Activated CD4-positive, alpha-beta memory T cell treated with anti-CD3 and anti-CD28 coated beads for 36 hours (primary cell): ENCODE measurements at regions not wholly inside any gene's neighbourhood (a gene's known extent, or its start where the extent isn't known, plus 50 kb on each side); places are given as distances from the start of the nearest gene placed in this dataset.

Source experiments
- CTCF ChIA-PET: fragments of 350-600 bp; sonication (Branson Sonifier 250); formaldehyde crosslinking; loops from one replicate; lab custom pipeline; 2021; ENCODE audit warnings: antibody characterized with exemption, inconsistent platforms; lab: Charles Lee
- POLR2A ChIA-PET: fragments of 350-600 bp; sonication (Branson Sonifier 250); formaldehyde crosslinking; loops from one replicate; lab custom pipeline; 2021; ENCODE audit warnings: antibody characterized with exemption; lab: Charles Lee
- DNase-seq: peaks from one replicate; pipeline ENCODE4 v3.0.0-alpha.2; 2020
- H3K27ac Mint-ChIP-seq: one replicate; pipeline ENCODE4 v1.8.0; 2021; ENCODE audit warnings: mixed read lengths
- H3K27me3 Mint-ChIP-seq: one replicate; pipeline ENCODE4 v1.8.0; 2021; ENCODE audit warnings: mixed read lengths
- H3K36me3 Mint-ChIP-seq: one replicate; pipeline ENCODE4 v1.8.0; 2021; ENCODE audit warnings: mixed read lengths
- H3K4me1 Mint-ChIP-seq: one replicate; pipeline ENCODE4 v1.8.0; 2021; ENCODE audit warnings: low read depth, mixed read lengths
- H3K4me3 Mint-ChIP-seq: one replicate; pipeline ENCODE4 v1.8.0; 2021; ENCODE audit warnings: mild to moderate bottlenecking, mixed read lengths
- H3K9me3 Mint-ChIP-seq: one replicate; pipeline ENCODE4 v1.8.0; 2021; ENCODE audit warnings: mixed read lengths
- intact Hi-C: fragments of 100-400 bp; cut with micrococcal nuclease; formaldehyde crosslinking; loops from one replicate; pipeline ENCODE4 v1.15.1; 2023

GRCh38 chr4:20624793-20625374 is 75.4 kb upstream of the PACRGL start:
- no peaks in the 10 kb centered on the region for H3K27me3 Mint-ChIP-seq
- ChIA-PET CTCF (no interaction called here), POLR2A (interaction anchor here (0.6 kb wide), 1 partner anchor 388 kb away, joined by 3 read pairs; no protein-coding TSS in a partner anchor)
- H3K4me3 Mint-ChIP-seq: no peak overlapping the region
- DNase-seq: no peak
- H3K27ac Mint-ChIP-seq: no peak overlapping the region
- H3K36me3 Mint-ChIP-seq: no peaks in the 10 kb centered on the region
- no peaks in the 10 kb centered on the region for H3K9me3 Mint-ChIP-seq
- intact Hi-C loops: no loop called here
- H3K4me1 Mint-ChIP-seq: peaks cover 3% of the 10 kb centered on the region

- intact Hi-C loops: no loop called here
- CTCF ChIA-PET: no interaction called here
- Mint-ChIP-seq H3K27ac (no peak overlapping the region), H3K4me3 (no peak overlapping the region), H3K4me1 (peaks cover 3% of the 10 kb centered on the region), H3K27me3 (no peaks in the 10 kb centered on the region), H3K9me3 (no peaks in the 10 kb centered on the region), H3K36me3 (no peaks in the 10 kb centered on the region)
- DNase-seq: no peak
- POLR2A ChIA-PET: interaction anchor here (0.6 kb wide), 1 partner anchor 387 kb away, joined by 3 read pairs; no protein-coding TSS in a partner anchor
Observed at GRCh38 chr4:20625426-20625825, 74.8 kb upstream of the PACRGL start.

- peaks cover 1% of the 10 kb centered on the region for H3K4me1 Mint-ChIP-seq
- CTCF ChIA-PET: no interaction called here
- POLR2A ChIA-PET: no interaction called here
- intact Hi-C loops: no loop called here
- H3K27ac Mint-ChIP-seq: no peak overlapping the region
- H3K36me3 Mint-ChIP-seq: no peaks in the 10 kb centered on the region
- no peaks in the 10 kb centered on the region for H3K9me3 Mint-ChIP-seq
- no peak for DNase-seq
- no peaks in the 10 kb centered on the region for H3K27me3 Mint-ChIP-seq
- H3K4me3 Mint-ChIP-seq: no peak overlapping the region
Observed at GRCh38 chr4:20626326-20627005, 73.8 kb upstream of the PACRGL start.

GRCh38 chr4:20627866-20628265 is 72.4 kb upstream of the PACRGL start:
- Mint-ChIP-seq H3K27ac (no peak overlapping the region), H3K4me3 (no peak overlapping the region), H3K36me3 (no peaks in the 10 kb centered on the region), H3K9me3 (no peaks in the 10 kb centered on the region), H3K4me1 (no peaks in the 10 kb centered on the region), H3K27me3 (no peaks in the 10 kb centered on the region)
- CTCF ChIA-PET: no interaction called here
- intact Hi-C loops: no loop called here
- DNase-seq: no peak
- POLR2A ChIA-PET: no interaction called here

- Mint-ChIP-seq H3K9me3 (no peaks in the 10 kb centered on the region), H3K27me3 (peaks cover 3% of the 10 kb centered on the region), H3K27ac (no peak overlapping the region), H3K4me1 (no peaks in the 10 kb centered on the region), H3K4me3 (no peak overlapping the region), H3K36me3 (no peaks in the 10 kb centered on the region)
- POLR2A ChIA-PET: no interaction called here
- no peak for DNase-seq
- intact Hi-C loops: no loop called here
- CTCF ChIA-PET: no interaction called here
Observed at GRCh38 chr4:20629186-20630106, 70.8 kb upstream of the PACRGL start.

- ChIA-PET POLR2A (no interaction called here), CTCF (no interaction called here)
- H3K36me3 Mint-ChIP-seq: no peaks in the 10 kb centered on the region
- H3K27ac Mint-ChIP-seq: no peak overlapping the region
- no peaks in the 10 kb centered on the region for H3K4me1 Mint-ChIP-seq
- H3K4me3 Mint-ChIP-seq: no peak overlapping the region
- intact Hi-C loops: no loop called here
- no peaks in the 10 kb centered on the region for H3K9me3 Mint-ChIP-seq
- peaks cover 5% of the 10 kb centered on the region for H3K27me3 Mint-ChIP-seq
- no peak for DNase-seq
Observed at GRCh38 chr4:20638825-20639224, 61.4 kb upstream of the PACRGL start.

GRCh38 chr4:20639346-20639745 is 60.9 kb upstream of the PACRGL start:
- POLR2A ChIA-PET: no interaction called here
- no peak overlapping the region for H3K27ac Mint-ChIP-seq
- CTCF ChIA-PET: interaction anchor here (1.0 kb wide), 1 partner anchor 46 kb away, joined by 3 read pairs; no protein-coding TSS in a partner anchor

GRCh38 chr4:20640989-20641388 is 59.3 kb upstream of the PACRGL start:
- no peak overlapping the region for H3K4me3 Mint-ChIP-seq
- H3K36me3 Mint-ChIP-seq: no peaks in the 10 kb centered on the region
- no peaks in the 10 kb centered on the region for H3K27me3 Mint-ChIP-seq
- DNase-seq: no peak
- POLR2A ChIA-PET: no interaction called here
- no peaks in the 10 kb centered on the region for H3K9me3 Mint-ChIP-seq
- no peaks in the 10 kb centered on the region for H3K4me1 Mint-ChIP-seq
- H3K27ac Mint-ChIP-seq: no peak overlapping the region
- CTCF ChIA-PET: no interaction called here
- intact Hi-C loops: no loop called here

More at GRCh38 chr4:20639346-20639745, 60.9 kb upstream of the PACRGL start:
- Mint-ChIP-seq H3K4me1 (no peaks in the 10 kb centered on the region), H3K27me3 (peaks cover 3% of the 10 kb centered on the region), H3K4me3 (no peak overlapping the region), H3K36me3 (no peaks in the 10 kb centered on the region), H3K9me3 (no peaks in the 10 kb centered on the region)
- no peak for DNase-seq
- intact Hi-C loops: no loop called here

GRCh38 chr4:20641976-20642375 is 58.3 kb upstream of the PACRGL start:
- ChIA-PET CTCF (no interaction called here), POLR2A (no interaction called here)
- H3K4me3 Mint-ChIP-seq: no peak overlapping the region
- intact Hi-C loops: no loop called here
- H3K9me3 Mint-ChIP-seq: no peaks in the 10 kb centered on the region
- H3K36me3 Mint-ChIP-seq: no peaks in the 10 kb centered on the region
- H3K4me1 Mint-ChIP-seq: no peaks in the 10 kb centered on the region
- no peak for DNase-seq
- no peak overlapping the region for H3K27ac Mint-ChIP-seq
- H3K27me3 Mint-ChIP-seq: no peaks in the 10 kb centered on the region

GRCh38 chr4:20643631-20644030 is 56.6 kb upstream of the PACRGL start:
- Mint-ChIP-seq H3K27me3 (no peaks in the 10 kb centered on the region), H3K27ac (no peak overlapping the region), H3K4me3 (no peak overlapping the region), H3K4me1 (no peaks in the 10 kb centered on the region), H3K36me3 (no peaks in the 10 kb centered on the region), H3K9me3 (no peaks in the 10 kb centered on the region)
- ChIA-PET POLR2A (no interaction called here), CTCF (interaction anchor here (0.6 kb wide), 1 partner anchor 19 kb away, joined by 3 read pairs; no protein-coding TSS in a partner anchor)
- DNase-seq: no peak
- intact Hi-C loops: no loop called here

GRCh38 chr4:20645236-20645635 is 55.0 kb upstream of the PACRGL start:
- intact Hi-C loops: no loop called here
- POLR2A ChIA-PET: no interaction called here

GRCh38 chr4:20646287-20646686 is 54.0 kb upstream of the PACRGL start:
- H3K4me3 Mint-ChIP-seq: no peak overlapping the region
- DNase-seq: no peak
- intact Hi-C loops: no loop called here
- H3K27me3 Mint-ChIP-seq: no peaks in the 10 kb centered on the region
- ChIA-PET POLR2A (no interaction called here), CTCF (no interaction called here)
- no peaks in the 10 kb centered on the region for H3K36me3 Mint-ChIP-seq
- no peak overlapping the region for H3K27ac Mint-ChIP-seq
- H3K9me3 Mint-ChIP-seq: no peaks in the 10 kb centered on the region
- H3K4me1 Mint-ChIP-seq: no peaks in the 10 kb centered on the region

More at GRCh38 chr4:20645236-20645635, 55.0 kb upstream of the PACRGL start:
- Mint-ChIP-seq H3K27me3 (no peaks in the 10 kb centered on the region), H3K4me3 (no peak overlapping the region), H3K4me1 (no peaks in the 10 kb centered on the region), H3K36me3 (no peaks in the 10 kb centered on the region), H3K27ac (no peak overlapping the region), H3K9me3 (no peaks in the 10 kb centered on the region)
- CTCF ChIA-PET: no interaction called here
- no peak for DNase-seq
